Panc1 (cell line): ENCODE measurements at regions not wholly inside any gene's neighbourhood (a gene's known extent, or its start where the extent isn't known, plus 50 kb on each side); places are given as distances from the start of the nearest gene placed in this dataset.

ENCODE experiments used
- ATAC-seq: fragments of 200-7000 bp; cut with Tn5 transposase; 2 replicates; pipeline ENCODE4 v1.9.1; 2020; ENCODE audit warnings: mild to moderate bottlenecking, moderate library complexity
- BruUV-seq: library from RNA; stranded (reverse); fragments of 400-500 nt; replicated peaks from 2 replicates; lab custom pipeline; 2021; lab: Mats Ljungman, UMichigan
- CTCF ChIA-PET: fragments of 300-600 bp; sonication (Branson Sonifier 250); formaldehyde crosslinking; loops from one replicate; lab custom pipeline; 2022; ENCODE audit warnings: antibody characterized with exemption; lab: Charles Lee
- POLR2A ChIA-PET: fragments of 300-600 bp; sonication (Branson Sonifier 250); formaldehyde crosslinking; loops from one replicate; lab custom pipeline; 2022; ENCODE audit warnings: antibody characterized with exemption; lab: Charles Lee
- DNase-seq: peaks from one replicate; pipeline ENCODE4 v3.0.0-alpha.2; 2010; ENCODE audit warnings: low read depth, low spot score
- H3K27ac ChIP-seq: 2 replicates; pipeline ENCODE4 v1.5.1; 2011; ENCODE audit warnings: mild to moderate bottlenecking, low read length, inconsistent platforms
- H3K27me3 ChIP-seq: fragments of 200-500 bp; sonication (Bioruptor generic); 2 replicates; pipeline ENCODE4 v1.6.0; 2014; ENCODE audit warnings: low read length, inconsistent platforms; ENCODE audit not compliant: control insufficient read depth, insufficient read depth
- H3K36me3 ChIP-seq: fragments of 200-500 bp; sonication (Bioruptor generic); 2 replicates; pipeline ENCODE4 v1.5.1; 2014; ENCODE audit warnings: inconsistent platforms, mild to moderate bottlenecking, low read length, moderate library complexity; ENCODE audit not compliant: control insufficient read depth, insufficient read depth
- H3K4me1 ChIP-seq: 2 replicates; pipeline ENCODE4 v1.5.1; 2011; ENCODE audit warnings: inconsistent platforms, mild to moderate bottlenecking, low read length, moderate library complexity; ENCODE audit not compliant: control insufficient read depth, insufficient read depth
- H3K4me3 ChIP-seq, 2 experiments: 2 replicates each; pipeline ENCODE4 v1.5.1; 2011 to 2012; ENCODE audit warnings: low read depth in 2 of 2, low read length in 2 of 2, mild to moderate bottlenecking in 2 of 2, inconsistent platforms in 1 of 2, moderate library complexity in 1 of 2
- H3K9me3 ChIP-seq: fragments of 200-500 bp; sonication (Bioruptor generic); 2 replicates; pipeline ENCODE4 v1.5.1; 2014; ENCODE audit warnings: low read depth, mild to moderate bottlenecking, inconsistent platforms, low read length, moderate library complexity; ENCODE audit not compliant: control insufficient read depth, insufficient read depth
- CTCF ChIP-seq: fragments of 450-650 bp; IDR thresholded peaks from 2 replicates; pipeline ENCODE4 v1.5.1; 2017; ENCODE audit warnings: mild to moderate bottlenecking
- POLR2AphosphoS5 ChIP-seq: IDR thresholded peaks from 2 replicates; pipeline ENCODE4 v1.6.1; 2012; ENCODE audit warnings: mild to moderate bottlenecking, low read depth, low read length, moderate library complexity
- SIN3A ChIP-seq: IDR thresholded peaks from 2 replicates; pipeline ENCODE4 v1.6.1; 2012; ENCODE audit warnings: low read depth, mild to moderate bottlenecking, low read length, moderate library complexity, borderline replicate concordance; ENCODE audit not compliant: insufficient read depth
- TCF7L2 ChIP-seq: IDR thresholded peaks from 2 replicates; pipeline ENCODE4 v1.6.1; 2011; ENCODE audit warnings: mild to moderate bottlenecking, low read depth, low read length, inconsistent platforms
- in situ Hi-C: cut with HindIII; loops from 2 replicates; pipeline ENCODE4 v1.10.0; 2016; ENCODE audit warnings: low sequenced_read_pairs, low pct_unique_long_range_greater_than_20kb
- intact Hi-C: fragments of 100-400 bp; cut with micrococcal nuclease; formaldehyde crosslinking; loops from one replicate; pipeline ENCODE4 v1.10.0; 2022; ENCODE audit not compliant: unreplicated experiment
- TF ChIP-seq, protein P1 (sequence below), 2 experiments: IDR thresholded peaks; 2 replicates each; pipeline ENCODE4 v1.6.1; 2011 to 2012; ENCODE audit warnings: low read depth in 2 of 2, control low read depth in 1 of 2, low read length in 1 of 2, mild to moderate bottlenecking in 1 of 2, moderate library complexity in 1 of 2; ENCODE audit not compliant: insufficient read depth in 1 of 2

DNA sequence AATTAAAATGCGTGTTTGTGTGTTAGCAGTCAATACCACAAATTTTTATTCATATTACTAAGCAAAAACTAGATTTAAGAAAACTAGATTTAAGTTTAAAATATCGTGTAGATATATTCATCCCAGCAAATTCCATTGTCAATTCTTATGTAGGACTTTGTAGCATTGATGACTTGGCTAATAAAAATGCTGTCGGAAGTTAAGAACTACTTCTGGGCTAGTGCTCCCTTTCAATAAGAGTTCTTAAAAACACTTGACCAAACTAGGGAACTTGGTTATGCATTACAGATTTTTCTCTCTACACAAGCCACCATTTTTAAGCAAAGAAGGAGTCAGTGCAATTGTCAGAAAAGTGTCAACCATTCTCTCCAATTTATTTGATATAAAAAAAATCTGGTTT is 68.7 kb upstream of the RAD23B start:
- ChIA-PET POLR2A (no interaction called here), CTCF (no interaction called here)
- Histone ChIP-seq H3K4me1 (no peaks in the 10 kb centered on the region), H3K27ac (no peak overlapping the region), H3K27me3 (no peaks in the 10 kb centered on the region), H3K36me3 (no peaks in the 10 kb centered on the region), H3K4me3 (no peak overlapping the region), H3K9me3 (no peaks in the 10 kb centered on the region)
- ATAC-seq: no peak
- BruUV-seq: no TSS peak
- TF ChIP-seq CTCF: no peak
- TF ChIP-seq SIN3A: no peak
- TF ChIP-seq TCF7L2: no peak
- no peak for TF ChIP-seq POLR2AphosphoS5
- TF ChIP-seq, protein P1, sequence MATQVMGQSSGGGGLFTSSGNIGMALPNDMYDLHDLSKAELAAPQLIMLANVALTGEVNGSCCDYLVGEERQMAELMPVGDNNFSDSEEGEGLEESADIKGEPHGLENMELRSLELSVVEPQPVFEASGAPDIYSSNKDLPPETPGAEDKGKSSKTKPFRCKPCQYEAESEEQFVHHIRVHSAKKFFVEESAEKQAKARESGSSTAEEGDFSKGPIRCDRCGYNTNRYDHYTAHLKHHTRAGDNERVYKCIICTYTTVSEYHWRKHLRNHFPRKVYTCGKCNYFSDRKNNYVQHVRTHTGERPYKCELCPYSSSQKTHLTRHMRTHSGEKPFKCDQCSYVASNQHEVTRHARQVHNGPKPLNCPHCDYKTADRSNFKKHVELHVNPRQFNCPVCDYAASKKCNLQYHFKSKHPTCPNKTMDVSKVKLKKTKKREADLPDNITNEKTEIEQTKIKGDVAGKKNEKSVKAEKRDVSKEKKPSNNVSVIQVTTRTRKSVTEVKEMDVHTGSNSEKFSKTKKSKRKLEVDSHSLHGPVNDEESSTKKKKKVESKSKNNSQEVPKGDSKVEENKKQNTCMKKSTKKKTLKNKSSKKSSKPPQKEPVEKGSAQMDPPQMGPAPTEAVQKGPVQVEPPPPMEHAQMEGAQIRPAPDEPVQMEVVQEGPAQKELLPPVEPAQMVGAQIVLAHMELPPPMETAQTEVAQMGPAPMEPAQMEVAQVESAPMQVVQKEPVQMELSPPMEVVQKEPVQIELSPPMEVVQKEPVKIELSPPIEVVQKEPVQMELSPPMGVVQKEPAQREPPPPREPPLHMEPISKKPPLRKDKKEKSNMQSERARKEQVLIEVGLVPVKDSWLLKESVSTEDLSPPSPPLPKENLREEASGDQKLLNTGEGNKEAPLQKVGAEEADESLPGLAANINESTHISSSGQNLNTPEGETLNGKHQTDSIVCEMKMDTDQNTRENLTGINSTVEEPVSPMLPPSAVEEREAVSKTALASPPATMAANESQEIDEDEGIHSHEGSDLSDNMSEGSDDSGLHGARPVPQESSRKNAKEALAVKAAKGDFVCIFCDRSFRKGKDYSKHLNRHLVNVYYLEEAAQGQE (IDR thresholded peaks at IDR 0.05; ENCODE audit: insufficient read depth in 1 of 2, low read depth in 2 of 2, low read length in 1 of 2): no peak
- intact Hi-C loops (loop anchor here (10.0 kb wide), 1 partner anchor 60 kb away; no protein-coding TSS in a partner anchor), in situ Hi-C loops (no loop called here)
- no peak for DNase-seq

- intact Hi-C loops: loop anchor here (10.0 kb wide), 1 partner anchor 60 kb away; no protein-coding TSS in a partner anchor
- Histone ChIP-seq H3K27me3 (no peaks in the 10 kb centered on the region), H3K4me3 (no peak overlapping the region), H3K36me3 (no peaks in the 10 kb centered on the region), H3K27ac (no peak overlapping the region), H3K9me3 (no peaks in the 10 kb centered on the region), H3K4me1 (no peaks in the 10 kb centered on the region)
- ATAC-seq: no peak
- no TSS peak for BruUV-seq
- DNase-seq: no peak
- in situ Hi-C loops: no loop called here
- CTCF ChIA-PET: no interaction called here
- POLR2A ChIA-PET: no interaction called here
- TF ChIP-seq POLR2AphosphoS5 (no peak), SIN3A (no peak), CTCF (no peak), TCF7L2 (no peak)
- TF ChIP-seq, protein P1 (IDR thresholded peaks at IDR 0.05; ENCODE audit: insufficient read depth in 1 of 2, low read depth in 2 of 2, low read length in 1 of 2): no peak
Observed at GRCh38 chr9:107214915-107215314, 68.2 kb upstream of the RAD23B start.
